ENCODE measurements at regions not wholly inside any gene's neighbourhood (a gene's known extent, or its start where the extent isn't known, plus 50 kb on each side); places are given as distances from the start of the nearest gene placed in this dataset.

GRCh38 chr11:37788141-37788877 lies 1190.3 kb upstream of the RAG2 start:
- H3K36me3 ChIP-seq (ENCODE audit: insufficient read depth, low read length) = no peaks in the 10 kb centered on the region
- TF ChIP-seq POLR2AphosphoS5 (IDR thresholded peaks at IDR 0.05) = no peak
- TF ChIP-seq, protein P1, sequence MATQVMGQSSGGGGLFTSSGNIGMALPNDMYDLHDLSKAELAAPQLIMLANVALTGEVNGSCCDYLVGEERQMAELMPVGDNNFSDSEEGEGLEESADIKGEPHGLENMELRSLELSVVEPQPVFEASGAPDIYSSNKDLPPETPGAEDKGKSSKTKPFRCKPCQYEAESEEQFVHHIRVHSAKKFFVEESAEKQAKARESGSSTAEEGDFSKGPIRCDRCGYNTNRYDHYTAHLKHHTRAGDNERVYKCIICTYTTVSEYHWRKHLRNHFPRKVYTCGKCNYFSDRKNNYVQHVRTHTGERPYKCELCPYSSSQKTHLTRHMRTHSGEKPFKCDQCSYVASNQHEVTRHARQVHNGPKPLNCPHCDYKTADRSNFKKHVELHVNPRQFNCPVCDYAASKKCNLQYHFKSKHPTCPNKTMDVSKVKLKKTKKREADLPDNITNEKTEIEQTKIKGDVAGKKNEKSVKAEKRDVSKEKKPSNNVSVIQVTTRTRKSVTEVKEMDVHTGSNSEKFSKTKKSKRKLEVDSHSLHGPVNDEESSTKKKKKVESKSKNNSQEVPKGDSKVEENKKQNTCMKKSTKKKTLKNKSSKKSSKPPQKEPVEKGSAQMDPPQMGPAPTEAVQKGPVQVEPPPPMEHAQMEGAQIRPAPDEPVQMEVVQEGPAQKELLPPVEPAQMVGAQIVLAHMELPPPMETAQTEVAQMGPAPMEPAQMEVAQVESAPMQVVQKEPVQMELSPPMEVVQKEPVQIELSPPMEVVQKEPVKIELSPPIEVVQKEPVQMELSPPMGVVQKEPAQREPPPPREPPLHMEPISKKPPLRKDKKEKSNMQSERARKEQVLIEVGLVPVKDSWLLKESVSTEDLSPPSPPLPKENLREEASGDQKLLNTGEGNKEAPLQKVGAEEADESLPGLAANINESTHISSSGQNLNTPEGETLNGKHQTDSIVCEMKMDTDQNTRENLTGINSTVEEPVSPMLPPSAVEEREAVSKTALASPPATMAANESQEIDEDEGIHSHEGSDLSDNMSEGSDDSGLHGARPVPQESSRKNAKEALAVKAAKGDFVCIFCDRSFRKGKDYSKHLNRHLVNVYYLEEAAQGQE (IDR thresholded peaks at IDR 0.05; ENCODE audit: borderline replicate concordance) = no peak
- no peak for TF ChIP-seq RAD21 (conservative IDR thresholded peaks at IDR 0.05)
- TF ChIP-seq TAF1 (IDR thresholded peaks at IDR 0.05; ENCODE audit: low read depth) = no peak
- TF ChIP-seq EZH2 (IDR thresholded peaks at IDR 0.05; ENCODE audit: borderline replicate concordance, insufficient read depth, low read length, poor library complexity, severe bottlenecking) = no peak
- TF ChIP-seq EP300 (conservative IDR thresholded peaks at IDR 0.05; ENCODE audit: poor library complexity, severe bottlenecking) = no peak
- no peak for TF ChIP-seq SMC3 (conservative IDR thresholded peaks at IDR 0.05; ENCODE audit: poor library complexity)
- TF ChIP-seq MXI1 (conservative IDR thresholded peaks at IDR 0.05; ENCODE audit: poor library complexity, severe bottlenecking) = no peak
- TF ChIP-seq CTCF (IDR thresholded peaks at IDR 0.05; ENCODE audit: poor library complexity, severe bottlenecking) = no peak
- no peak overlapping the region for H3K27ac ChIP-seq (ENCODE audit: low read length)
- H3K4me3 ChIP-seq (ENCODE audit: low read length) = no peak overlapping the region
- H3K4me2 ChIP-seq (ENCODE audit: low read length) = no peak overlapping the region
- no peaks in the 10 kb centered on the region for H3K9me2 ChIP-seq (ENCODE audit: insufficient read depth, low read length)
- H4K20me1 ChIP-seq (ENCODE audit: insufficient read depth) = no peaks in the 10 kb centered on the region
- no peaks in the 10 kb centered on the region for H3K79me2 ChIP-seq (replicated peaks; ENCODE audit: insufficient read depth, low read length)
- no peaks in the 10 kb centered on the region for H3K27me3 ChIP-seq (ENCODE audit: insufficient read depth, low read depth, low read length)
- no peak overlapping the region for H3K9ac ChIP-seq (ENCODE audit: low read length)
- no peak overlapping the region for H2AFZ ChIP-seq (ENCODE audit: low read depth, low read length)
- no peaks in the 10 kb centered on the region for H3F3A ChIP-seq (ENCODE audit: insufficient read depth, low read length, poor library complexity, severe bottlenecking)
- H3K9me3 ChIP-seq (ENCODE audit: low read length) = no peaks in the 10 kb centered on the region

GRCh38 chr11:37786214-37786755 lies 1188.2 kb upstream of the RAG2 start:
- Histone ChIP-seq H3K9me3 (ENCODE audit: low read length) (peaks cover 3% of the 10 kb centered on the region), H3K36me3 (ENCODE audit: insufficient read depth, low read length) (no peaks in the 10 kb centered on the region), H3K79me2 (replicated peaks; ENCODE audit: insufficient read depth, low read length) (no peaks in the 10 kb centered on the region), H4K20me1 (ENCODE audit: insufficient read depth) (no peaks in the 10 kb centered on the region), H3F3A (ENCODE audit: insufficient read depth, low read length, poor library complexity, severe bottlenecking) (no peaks in the 10 kb centered on the region), H3K4me3 (ENCODE audit: low read length) (no peak overlapping the region), H3K9ac (ENCODE audit: low read length) (no peak overlapping the region), H3K4me2 (ENCODE audit: low read length) (no peak overlapping the region), H3K27me3 (ENCODE audit: insufficient read depth, low read depth, low read length) (no peaks in the 10 kb centered on the region), H3K9me2 (ENCODE audit: insufficient read depth, low read length) (no peaks in the 10 kb centered on the region), H3K27ac (ENCODE audit: low read length) (no peak overlapping the region), H2AFZ (ENCODE audit: low read depth, low read length) (no peak overlapping the region)
- no peak for TF ChIP-seq EZH2 (IDR thresholded peaks at IDR 0.05; ENCODE audit: borderline replicate concordance, insufficient read depth, low read length, poor library complexity, severe bottlenecking)
